OCI-LY7 (cell line): ENCODE measurements at regions not wholly inside any gene's neighbourhood (a gene's known extent, or its start where the extent isn't known, plus 50 kb on each side); places are given as distances from the start of the nearest gene placed in this dataset.

Experiments
- BruUV-seq: library from RNA; stranded (reverse); fragments of 400-500 nt; replicated peaks from 2 replicates; lab custom pipeline; 2021; lab: Mats Ljungman, UMichigan
- CTCF ChIA-PET: fragments of 300-600 bp; sonication (Branson Sonifier 250); formaldehyde crosslinking; loops from one replicate; lab custom pipeline; 2022; ENCODE audit warnings: antibody characterized with exemption; ENCODE audit not compliant: unreplicated experiment; lab: Charles Lee
- POLR2A ChIA-PET: fragments of 300-600 bp; sonication (Branson Sonifier 250); formaldehyde crosslinking; loops from one replicate; lab custom pipeline; 2022; ENCODE audit warnings: antibody characterized with exemption; lab: Charles Lee
- DNase-seq: peaks from one replicate; pipeline ENCODE4 v3.0.0-alpha.2; 2015; ENCODE audit warnings: low spot score
- H2AFZ ChIP-seq: fragments of 200-600 bp; sonication (generic), shearing (Covaris generic); 2 replicates; pipeline ENCODE4 v1.6.1; 2014; ENCODE audit warnings: mild to moderate bottlenecking, antibody characterized with exemption, low read length, moderate library complexity
- H3K27ac ChIP-seq: fragments of 200-600 bp; sonication (generic); 2 replicates; pipeline ENCODE4 v1.5.1; 2014; ENCODE audit warnings: mixed run types, low read depth, mild to moderate bottlenecking, moderate library complexity, low read length, inconsistent platforms; ENCODE audit not compliant: poor library complexity, severe bottlenecking
- H3K36me3 ChIP-seq: fragments of 200-600 bp; sonication (generic); 2 replicates; pipeline ENCODE4 v1.6.1; 2014; ENCODE audit warnings: mild to moderate bottlenecking, antibody characterized with exemption, low read length, moderate library complexity, mixed read lengths; ENCODE audit not compliant: insufficient read depth
- H3K4me1 ChIP-seq: fragments of 200-600 bp; sonication (generic); 2 replicates; pipeline ENCODE4 v1.5.1; 2014; ENCODE audit warnings: mild to moderate bottlenecking, low read length; ENCODE audit not compliant: insufficient read depth, poor library complexity, severe bottlenecking
- H3K4me2 ChIP-seq: fragments of 200-600 bp; sonication (generic); 2 replicates; pipeline ENCODE4 v1.6.1; 2014; ENCODE audit warnings: mild to moderate bottlenecking, low read length
- H3K4me3 ChIP-seq: fragments of 200-600 bp; sonication (generic); 2 replicates; pipeline ENCODE4 v1.5.1; 2014; ENCODE audit warnings: mild to moderate bottlenecking, low read depth, low read length; ENCODE audit not compliant: poor library complexity, severe bottlenecking
- H3K79me2 ChIP-seq: fragments of 200-600 bp; sonication (generic); 2 replicates; pipeline ENCODE4 v1.6.1; 2016; ENCODE audit warnings: low read depth, mild to moderate bottlenecking, low read length, moderate library complexity, mixed read lengths; ENCODE audit not compliant: insufficient read depth
- H3K9me2 ChIP-seq: fragments of 200-600 bp; sonication (generic); 2 replicates; pipeline ENCODE4 v1.6.1; 2016; ENCODE audit warnings: mild to moderate bottlenecking, low read length, mixed read lengths; ENCODE audit not compliant: insufficient read depth
- H3K9me3 ChIP-seq: fragments of 200-600 bp; sonication (generic); 2 replicates; pipeline ENCODE4 v1.6.1; 2014; ENCODE audit warnings: mild to moderate bottlenecking, mixed run types, low read length, mixed read lengths
- H4K20me1 ChIP-seq: fragments of 200-600 bp; sonication (generic); 2 replicates; pipeline ENCODE4 v1.6.1; 2014; ENCODE audit warnings: mild to moderate bottlenecking, antibody characterized with exemption, low read length, moderate library complexity, mixed read lengths; ENCODE audit not compliant: insufficient read depth
- EZH2phosphoT487 ChIP-seq: fragments of 200-600 bp; sonication (generic); IDR thresholded peaks from 2 replicates; pipeline ENCODE4 v1.6.1; 2018; ENCODE audit warnings: low read depth, borderline replicate concordance, mild to moderate bottlenecking, mixed run types, antibody characterized with exemption, low read length, moderate library complexity, mixed read lengths
- intact Hi-C: fragments of 100-400 bp; cut with micrococcal nuclease; formaldehyde crosslinking; loops from one replicate; pipeline ENCODE4 v1.10.0; 2022; ENCODE audit not compliant: unreplicated experiment
- TF ChIP-seq, protein P1 (sequence below): fragments of 200-600 bp; sonication (generic); conservative IDR thresholded peaks from 2 replicates; pipeline ENCODE4 v1.5.1; 2014; ENCODE audit warnings: mild to moderate bottlenecking, antibody characterized with exemption, low read length, moderate library complexity, mixed read lengths

DNA sequence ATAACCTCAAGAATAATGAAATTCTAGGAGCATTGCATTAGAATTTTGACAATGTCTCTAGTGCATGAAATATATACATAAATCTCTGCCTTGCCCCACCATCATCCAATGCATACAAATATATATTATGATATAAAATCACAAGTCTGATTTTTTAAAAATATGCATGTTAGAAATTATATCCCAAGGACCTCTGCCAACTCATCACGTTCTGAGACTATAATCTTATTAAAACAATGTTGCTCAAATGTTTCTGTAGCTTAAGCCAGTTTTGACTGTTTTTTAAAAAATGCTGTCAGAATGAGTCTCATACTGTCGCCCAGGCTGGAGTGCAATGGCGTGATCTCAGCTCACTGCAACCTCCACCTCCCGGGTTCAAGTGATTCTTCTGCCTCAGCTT is 287.0 kb upstream of the SOX4 start:
- Histone ChIP-seq H3K4me1 (no peaks in the 10 kb centered on the region), H3K27ac (no peak overlapping the region), H3K9me3 (no peaks in the 10 kb centered on the region), H3K36me3 (no peaks in the 10 kb centered on the region), H3K79me2 (no peaks in the 10 kb centered on the region), H3K4me2 (no peak overlapping the region), H2AFZ (no peak overlapping the region), H4K20me1 (no peaks in the 10 kb centered on the region), H3K4me3 (no peak overlapping the region), H3K9me2 (no peaks in the 10 kb centered on the region)
- no TSS peak for BruUV-seq
- no peak for TF ChIP-seq EZH2phosphoT487
- TF ChIP-seq, protein P1, sequence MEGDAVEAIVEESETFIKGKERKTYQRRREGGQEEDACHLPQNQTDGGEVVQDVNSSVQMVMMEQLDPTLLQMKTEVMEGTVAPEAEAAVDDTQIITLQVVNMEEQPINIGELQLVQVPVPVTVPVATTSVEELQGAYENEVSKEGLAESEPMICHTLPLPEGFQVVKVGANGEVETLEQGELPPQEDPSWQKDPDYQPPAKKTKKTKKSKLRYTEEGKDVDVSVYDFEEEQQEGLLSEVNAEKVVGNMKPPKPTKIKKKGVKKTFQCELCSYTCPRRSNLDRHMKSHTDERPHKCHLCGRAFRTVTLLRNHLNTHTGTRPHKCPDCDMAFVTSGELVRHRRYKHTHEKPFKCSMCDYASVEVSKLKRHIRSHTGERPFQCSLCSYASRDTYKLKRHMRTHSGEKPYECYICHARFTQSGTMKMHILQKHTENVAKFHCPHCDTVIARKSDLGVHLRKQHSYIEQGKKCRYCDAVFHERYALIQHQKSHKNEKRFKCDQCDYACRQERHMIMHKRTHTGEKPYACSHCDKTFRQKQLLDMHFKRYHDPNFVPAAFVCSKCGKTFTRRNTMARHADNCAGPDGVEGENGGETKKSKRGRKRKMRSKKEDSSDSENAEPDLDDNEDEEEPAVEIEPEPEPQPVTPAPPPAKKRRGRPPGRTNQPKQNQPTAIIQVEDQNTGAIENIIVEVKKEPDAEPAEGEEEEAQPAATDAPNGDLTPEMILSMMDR = no peak
- CTCF ChIA-PET = no interaction called here
- intact Hi-C loops = no loop called here
- POLR2A ChIA-PET = no interaction called here
- DNase-seq = no peak

DNA sequence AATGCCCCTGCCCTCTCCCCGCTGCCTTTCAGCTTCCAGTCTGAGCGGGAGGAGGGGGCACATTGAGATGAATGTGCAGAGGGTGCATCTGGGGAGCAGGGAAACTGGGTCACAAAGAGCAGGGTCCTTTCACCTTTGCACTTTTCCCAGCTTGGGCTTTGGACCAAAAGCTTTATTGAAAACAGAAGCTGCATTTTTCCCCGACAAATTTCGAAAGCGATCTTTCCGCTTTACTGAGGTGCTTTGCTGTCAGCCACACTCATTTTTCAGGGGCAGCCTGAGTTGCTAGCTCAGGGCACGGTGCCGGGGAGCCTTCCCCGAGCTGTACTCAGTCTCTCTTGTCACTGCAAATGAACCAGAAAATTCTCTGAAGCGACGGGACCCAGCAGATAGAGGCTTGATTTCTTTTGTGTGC is 283.7 kb upstream of the SOX4 start:
- H3K4me3 ChIP-seq = no peak overlapping the region
- no peaks in the 10 kb centered on the region for H4K20me1 ChIP-seq
- H3K79me2 ChIP-seq = no peaks in the 10 kb centered on the region
- ChIA-PET POLR2A (no interaction called here), CTCF (no interaction called here)
- BruUV-seq = no TSS peak
- no peak overlapping the region for H3K27ac ChIP-seq
- no peak overlapping the region for H3K4me2 ChIP-seq
- no peaks in the 10 kb centered on the region for H3K9me2 ChIP-seq
- H3K9me3 ChIP-seq = no peaks in the 10 kb centered on the region
- no peak for DNase-seq
- H3K4me1 ChIP-seq = no peaks in the 10 kb centered on the region
- H2AFZ ChIP-seq = no peak overlapping the region
- H3K36me3 ChIP-seq = no peaks in the 10 kb centered on the region
- intact Hi-C loops = no loop called here
- TF ChIP-seq, protein P1 = no peak
- no peak for TF ChIP-seq EZH2phosphoT487

DNA sequence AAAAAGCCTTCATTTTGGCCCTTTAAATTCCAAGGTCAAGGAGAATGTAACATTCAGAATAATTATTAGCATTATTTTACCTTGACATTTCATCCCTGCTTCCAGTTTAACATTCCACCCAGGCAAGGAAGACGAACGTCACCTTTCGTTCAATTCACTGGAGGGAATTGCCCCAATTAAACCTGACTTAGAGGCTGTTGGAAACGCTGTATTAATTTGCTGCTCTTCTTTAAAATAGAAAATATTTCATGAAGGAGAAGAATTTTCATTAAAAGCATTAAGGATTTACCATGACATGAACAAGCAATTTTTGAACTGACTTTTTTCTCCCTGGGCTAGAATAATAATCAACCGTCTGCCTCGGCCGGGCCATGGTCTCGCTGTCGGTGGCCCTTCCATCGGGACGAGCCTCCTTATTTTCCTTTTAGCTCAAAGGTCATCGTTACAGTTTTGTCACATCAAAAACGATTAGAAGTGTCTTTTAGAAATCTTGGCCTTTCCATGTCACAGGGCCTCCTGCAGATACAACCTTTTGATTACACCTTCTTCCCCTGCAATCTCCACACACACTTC is 282.9 kb upstream of the SOX4 start:
- Histone ChIP-seq H4K20me1 (no peaks in the 10 kb centered on the region), H3K79me2 (no peaks in the 10 kb centered on the region), H3K4me2 (no peak overlapping the region), H3K4me1 (no peaks in the 10 kb centered on the region), H3K27ac (no peak overlapping the region), H3K4me3 (no peak overlapping the region), H3K36me3 (no peaks in the 10 kb centered on the region), H3K9me2 (no peaks in the 10 kb centered on the region), H3K9me3 (no peaks in the 10 kb centered on the region), H2AFZ (no peak overlapping the region)
- ChIA-PET POLR2A (interaction anchor here (0.6 to 1.0 kb wide), 2 partner anchors 9 to 1624 kb away, joined by 3 to 5 read pairs; no protein-coding TSS in a partner anchor), CTCF (no interaction called here)
- no TSS peak for BruUV-seq
- TF ChIP-seq, protein P1 = no peak
- no peak for TF ChIP-seq EZH2phosphoT487
- DNase-seq = no peak
- intact Hi-C loops = no loop called here
